ENCODE measurements at regions not wholly inside any gene's neighbourhood (a gene's known extent, or its start where the extent isn't known, plus 50 kb on each side); places are given as distances from the start of the nearest gene placed in this dataset.
A peak's percentile ranks its signal among the peaks of the same experiment; 100 is the strongest.

DNA sequence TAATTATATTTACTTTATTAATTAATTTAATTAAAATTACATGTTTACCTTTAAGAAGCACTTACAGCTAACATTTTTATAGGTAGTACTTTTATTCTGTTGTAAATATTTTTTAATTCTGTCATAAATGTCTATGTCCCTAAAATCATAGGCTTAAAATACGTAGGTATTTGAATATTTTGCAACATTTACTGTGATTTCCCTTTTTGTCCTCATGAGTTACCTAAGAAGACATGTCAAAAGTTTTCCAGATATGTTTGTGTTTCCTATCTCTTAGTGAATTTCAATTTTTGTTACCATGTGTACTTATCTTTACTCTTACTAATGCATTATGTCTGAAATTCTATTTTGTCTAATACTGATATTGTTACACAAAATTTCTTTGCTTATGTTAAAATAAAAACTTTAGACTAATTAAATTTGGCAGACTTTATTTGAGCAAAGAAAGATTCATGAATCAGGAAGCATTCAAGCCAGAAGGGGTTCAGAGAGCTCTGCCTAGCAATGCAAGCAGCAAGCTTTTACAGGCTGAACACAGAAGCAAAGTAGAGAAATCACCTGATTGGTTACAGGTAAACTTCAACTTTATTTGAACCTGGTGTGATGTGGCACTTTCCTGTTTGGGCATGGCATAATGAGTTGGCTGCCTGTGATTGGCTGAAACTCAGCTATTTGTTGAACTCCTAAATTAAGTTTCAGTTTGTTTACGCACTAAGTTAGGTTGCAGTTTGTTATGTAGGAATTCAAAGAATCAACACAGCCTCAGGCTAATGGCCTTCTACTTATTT is 123.2 kb upstream of the TMEM170B start:
- DNase-seq (ENCODE audit: low spot score) = no peak
- H3K4me1 ChIP-seq = peaks cover 0 to 15% of the 10 kb centered on the region in 2 donors
- H3K27me3 ChIP-seq = no peaks in the 10 kb centered on the region
- no peaks in the 10 kb centered on the region for H3K9me3 ChIP-seq
- no peak overlapping the region for H3K4me3 ChIP-seq
- no peak overlapping the region for H3K27ac ChIP-seq
- TF ChIP-seq, protein P1, sequence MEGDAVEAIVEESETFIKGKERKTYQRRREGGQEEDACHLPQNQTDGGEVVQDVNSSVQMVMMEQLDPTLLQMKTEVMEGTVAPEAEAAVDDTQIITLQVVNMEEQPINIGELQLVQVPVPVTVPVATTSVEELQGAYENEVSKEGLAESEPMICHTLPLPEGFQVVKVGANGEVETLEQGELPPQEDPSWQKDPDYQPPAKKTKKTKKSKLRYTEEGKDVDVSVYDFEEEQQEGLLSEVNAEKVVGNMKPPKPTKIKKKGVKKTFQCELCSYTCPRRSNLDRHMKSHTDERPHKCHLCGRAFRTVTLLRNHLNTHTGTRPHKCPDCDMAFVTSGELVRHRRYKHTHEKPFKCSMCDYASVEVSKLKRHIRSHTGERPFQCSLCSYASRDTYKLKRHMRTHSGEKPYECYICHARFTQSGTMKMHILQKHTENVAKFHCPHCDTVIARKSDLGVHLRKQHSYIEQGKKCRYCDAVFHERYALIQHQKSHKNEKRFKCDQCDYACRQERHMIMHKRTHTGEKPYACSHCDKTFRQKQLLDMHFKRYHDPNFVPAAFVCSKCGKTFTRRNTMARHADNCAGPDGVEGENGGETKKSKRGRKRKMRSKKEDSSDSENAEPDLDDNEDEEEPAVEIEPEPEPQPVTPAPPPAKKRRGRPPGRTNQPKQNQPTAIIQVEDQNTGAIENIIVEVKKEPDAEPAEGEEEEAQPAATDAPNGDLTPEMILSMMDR (IDR thresholded peaks at IDR 0.05) = no peak
- H3K36me3 ChIP-seq = no peaks in the 10 kb centered on the region

DNA sequence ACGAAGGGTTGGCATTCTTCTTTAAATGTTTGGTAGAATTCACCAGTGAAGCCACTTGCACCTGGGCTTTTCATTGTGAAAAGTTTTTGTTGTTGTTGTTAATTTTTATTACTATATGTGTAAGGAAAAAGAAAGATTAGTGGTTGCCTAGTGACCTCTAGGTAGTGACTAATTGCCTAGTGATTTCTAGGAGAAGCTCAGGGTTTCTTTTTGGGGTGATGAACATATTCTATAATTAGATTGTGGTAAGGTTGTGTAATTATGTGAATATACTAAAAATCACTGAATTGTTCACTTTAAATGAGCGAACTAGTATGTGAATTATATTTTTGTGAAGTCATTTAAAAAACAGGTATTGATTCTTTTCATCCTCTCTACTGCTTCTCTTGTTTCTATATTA is 123.8 kb upstream of the TMEM170B start:
- DNase-seq (ENCODE audit: low spot score) = no peak
- H3K27ac ChIP-seq = no peak overlapping the region
- H3K36me3 ChIP-seq = no peaks in the 10 kb centered on the region
- H3K9me3 ChIP-seq = no peaks in the 10 kb centered on the region
- H3K4me1 ChIP-seq = peaks cover 0 to 15% of the 10 kb centered on the region in 2 donors
- no peaks in the 10 kb centered on the region for H3K27me3 ChIP-seq
- no peak overlapping the region for H3K4me3 ChIP-seq
- TF ChIP-seq, protein P1 (IDR thresholded peaks at IDR 0.05) = no peak

DNA sequence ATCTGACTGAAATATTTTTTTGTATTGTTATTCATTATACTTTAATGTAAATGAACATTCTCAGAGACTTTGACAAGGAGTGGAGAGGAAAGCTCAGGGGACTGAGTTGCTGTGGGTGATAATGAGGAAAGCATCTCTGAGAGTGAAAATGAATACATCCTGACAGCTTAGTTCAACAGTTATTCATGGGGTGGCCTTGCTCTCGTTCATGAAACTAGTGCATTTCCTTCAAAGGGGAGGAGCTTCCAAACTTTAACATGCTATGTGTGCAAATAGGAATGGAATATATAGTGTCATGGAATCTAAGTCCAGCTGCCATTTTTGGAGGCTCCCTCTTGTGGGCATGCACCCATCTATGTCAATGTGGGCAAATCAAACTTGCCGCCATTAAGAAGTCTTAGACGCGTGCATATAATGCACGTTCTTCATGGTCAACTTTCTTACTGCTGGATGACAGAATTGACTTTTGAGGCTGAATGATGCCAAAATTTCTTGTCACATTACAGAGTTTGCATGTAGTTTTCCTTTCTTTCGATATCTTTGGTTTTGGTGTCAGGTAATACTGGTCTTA is 124.3 kb upstream of the TMEM170B start:
- DNase-seq (ENCODE audit: low spot score) = no peak
- no peaks in the 10 kb centered on the region for H3K27me3 ChIP-seq
- peaks cover 0 to 15% of the 10 kb centered on the region in 2 donors for H3K4me1 ChIP-seq
- peak overlapping the region in 1 of 2 donors; percentile 60 for H3K27ac ChIP-seq
- no peaks in the 10 kb centered on the region for H3K9me3 ChIP-seq
- H3K4me3 ChIP-seq = no peak overlapping the region
- H3K36me3 ChIP-seq = no peaks in the 10 kb centered on the region
- TF ChIP-seq, protein P1 (IDR thresholded peaks at IDR 0.05) = no peak

DNA sequence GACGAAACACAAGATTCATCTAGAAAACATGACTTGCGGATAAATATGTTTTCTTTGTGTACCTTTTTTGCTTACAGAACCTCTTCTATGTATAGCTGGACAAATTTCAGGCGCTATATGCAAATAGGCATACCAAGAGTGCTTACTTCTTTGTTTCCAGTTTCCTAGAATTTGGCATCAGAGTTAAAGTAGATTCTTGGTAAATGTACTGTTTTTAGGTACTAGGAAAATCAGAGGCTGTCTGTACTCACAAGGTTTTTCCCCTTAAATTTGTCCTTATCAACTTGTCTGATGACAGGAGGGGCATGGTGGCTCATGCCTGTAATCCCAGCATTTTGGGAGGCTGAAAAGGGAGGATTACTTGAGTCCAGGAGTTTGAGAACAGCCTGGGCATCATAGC is 124.9 kb upstream of the TMEM170B start:
- TF ChIP-seq, protein P1 (IDR thresholded peaks at IDR 0.05) = no peak
- Histone ChIP-seq H3K4me3 (no peak overlapping the region), H3K36me3 (no peaks in the 10 kb centered on the region), H3K9me3 (no peaks in the 10 kb centered on the region), H3K4me1 (peaks cover 0 to 15% of the 10 kb centered on the region in 2 donors), H3K27ac (peak overlapping the region; percentile 14 to 60), H3K27me3 (no peaks in the 10 kb centered on the region)
- DNase-seq (ENCODE audit: low spot score) = no peak

DNA sequence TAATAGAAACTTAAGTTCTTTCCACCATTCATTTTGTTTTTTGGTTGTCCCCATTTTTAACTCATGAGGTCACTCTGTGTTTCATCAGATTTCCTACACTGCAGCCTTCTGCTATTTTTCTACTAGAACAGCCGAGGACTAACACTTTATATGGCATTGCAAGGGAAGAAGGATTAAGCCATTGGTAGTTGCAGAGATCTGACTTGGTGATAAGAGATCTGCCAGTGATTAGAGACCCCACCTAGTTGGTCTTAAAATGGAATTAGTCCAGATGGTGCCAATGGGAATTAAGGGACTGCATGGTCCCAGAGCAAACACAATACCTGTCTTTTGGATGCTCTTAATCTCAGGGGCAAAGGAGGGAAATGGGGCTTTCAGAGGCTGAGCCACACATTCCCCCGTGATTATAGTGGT is 125.5 kb upstream of the TMEM170B start:
- H3K4me3 ChIP-seq = no peak overlapping the region
- peak overlapping the region; percentile 14 to 60 for H3K27ac ChIP-seq
- H3K27me3 ChIP-seq = no peaks in the 10 kb centered on the region
- peaks cover 0 to 15% of the 10 kb centered on the region in 2 donors for H3K4me1 ChIP-seq
- H3K36me3 ChIP-seq = no peaks in the 10 kb centered on the region
- TF ChIP-seq, protein P1 (IDR thresholded peaks at IDR 0.05) = no peak
- no peaks in the 10 kb centered on the region for H3K9me3 ChIP-seq
- no peak for DNase-seq (ENCODE audit: low spot score)

Data from right atrium auricular region (tissue), 2 donors.